AG09319 (cell line): ENCODE measurements at regions not wholly inside any gene's neighbourhood (a gene's known extent, or its start where the extent isn't known, plus 50 kb on each side); places are given as distances from the start of the nearest gene placed in this dataset.

ENCODE experiments used
- DNase-seq: peaks from one replicate; pipeline ENCODE4 v3.0.0-alpha.2; 2010; ENCODE audit warnings: low read depth; ENCODE audit errors: extremely low read depth
- CTCF ChIP-seq: IDR thresholded peaks from 2 replicates; pipeline ENCODE4 v1.5.1; 2011; ENCODE audit warnings: low read depth, mild to moderate bottlenecking, inconsistent platforms, low read length, moderate library complexity

DNA sequence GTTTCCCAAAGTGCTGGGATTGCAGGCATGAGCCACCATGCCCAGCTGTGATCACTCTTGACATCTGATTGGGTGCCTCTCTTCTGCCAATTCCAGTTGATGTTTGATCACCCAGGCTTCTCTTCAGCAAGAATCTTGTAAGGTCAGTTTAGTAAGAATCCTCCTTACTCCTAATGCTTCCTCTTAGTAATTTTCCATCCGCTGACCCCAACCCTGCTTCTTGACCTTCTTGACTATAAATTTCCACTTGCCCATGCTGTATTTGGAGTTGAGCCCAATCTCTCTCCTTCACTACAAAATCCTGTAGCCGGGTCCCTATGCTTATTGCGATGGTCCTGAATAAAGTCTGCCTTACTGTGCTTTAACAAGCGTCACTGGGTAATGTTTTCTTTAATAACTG is 75.4 kb downstream of the DDIT4L start:
- no peak for TF ChIP-seq CTCF
- DNase-seq, result no peak

DNA sequence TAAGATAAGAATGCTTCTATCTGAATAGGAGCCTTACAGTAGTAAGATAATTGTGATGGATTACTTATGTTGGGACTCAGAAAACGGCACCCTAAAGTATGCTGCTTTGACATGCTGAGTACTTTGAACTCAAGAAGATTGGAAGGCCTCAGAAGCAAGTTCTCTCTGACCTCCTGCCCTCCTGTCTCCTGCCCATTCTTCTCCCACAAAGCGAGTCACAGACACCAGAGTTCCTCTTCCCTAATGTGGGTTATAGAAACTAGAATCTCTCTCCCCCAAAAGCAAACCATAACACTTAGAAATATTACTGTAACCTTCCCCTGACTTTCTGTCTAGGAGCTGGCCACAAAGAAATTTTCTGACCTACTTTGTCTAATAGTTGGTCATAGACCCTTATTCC is 76.5 kb downstream of the DDIT4L start:
- no peak for DNase-seq
- TF ChIP-seq CTCF, result no peak

- TF ChIP-seq CTCF, result no peak
- DNase-seq, result no peak
These were observed 77.2 kb downstream of the DDIT4L start for GRCh38 chr4:100113096-100113495.

DNA sequence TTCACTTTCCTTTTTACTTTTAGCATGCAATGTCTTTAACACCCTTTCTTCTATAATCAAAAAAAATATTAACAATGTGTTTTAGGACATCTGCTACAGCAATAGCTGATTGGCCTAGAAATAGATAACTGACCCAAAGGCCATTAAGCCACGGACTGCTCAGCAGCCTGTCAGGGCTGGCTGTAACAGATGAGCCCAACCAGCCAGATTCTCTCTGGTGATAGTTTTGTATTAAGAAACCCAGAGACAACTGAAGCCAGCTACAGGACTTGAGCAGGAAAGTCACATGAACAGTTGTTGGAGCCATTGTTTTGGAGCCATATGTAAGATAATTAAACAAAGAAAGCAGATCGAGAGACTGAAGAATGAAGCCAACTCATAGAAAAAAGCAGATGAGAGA is 80.3 kb downstream of the DDIT4L start:
- TF ChIP-seq CTCF, result no peak
- DNase-seq, result no peak

DNA sequence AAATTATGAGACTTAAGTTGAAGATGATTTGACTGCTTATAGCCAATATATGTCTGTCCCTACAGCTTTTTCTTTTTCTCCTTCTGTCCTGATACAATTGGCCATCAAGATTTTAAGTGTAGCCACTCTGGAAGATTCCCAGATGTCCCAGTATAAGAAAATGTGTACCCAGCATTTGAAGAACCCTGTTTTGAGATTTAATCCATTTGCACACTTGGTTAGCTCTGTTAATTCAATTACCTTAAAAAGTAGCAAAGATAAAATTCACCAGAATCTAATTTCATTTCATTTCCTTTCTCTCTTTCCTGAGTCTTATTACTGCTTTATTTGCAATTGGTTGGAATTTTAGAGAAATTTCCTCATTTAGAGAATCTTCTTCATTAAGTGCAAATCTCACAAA is 81.4 kb downstream of the DDIT4L start:
- TF ChIP-seq CTCF, result no peak

DNA sequence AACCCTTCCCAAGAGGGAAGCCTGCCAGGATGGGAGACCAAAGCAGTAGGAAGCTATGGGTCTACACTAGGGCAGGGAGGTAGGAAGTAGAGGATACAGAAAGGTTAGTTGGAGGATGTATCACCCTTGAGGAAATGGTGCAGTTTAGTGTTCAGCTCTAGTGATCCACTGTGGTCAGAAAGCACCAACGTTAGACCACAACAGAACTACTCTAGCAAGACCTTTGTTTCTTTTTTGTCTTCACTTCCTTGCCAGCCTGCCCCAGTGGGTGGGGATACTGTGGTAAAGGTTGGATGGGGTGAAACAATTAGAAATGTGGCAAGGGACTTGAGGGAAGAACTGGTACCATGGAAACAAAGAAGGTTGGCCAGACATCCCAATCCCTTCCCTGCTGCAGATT is 83.3 kb downstream of the DDIT4L start:
- no peak for TF ChIP-seq CTCF
- no peak for DNase-seq

More for the DNA sequence above, 81.4 kb downstream of the DDIT4L start:
- DNase-seq, result no peak

GRCh38 chr4:100103671-100104070 is 86.6 kb downstream of the DDIT4L start:
- no peak for DNase-seq
- TF ChIP-seq CTCF, result no peak
